OCI-LY3 (cell line): ENCODE measurements at regions not wholly inside any gene's neighbourhood (a gene's known extent, or its start where the extent isn't known, plus 50 kb on each side); places are given as distances from the start of the nearest gene placed in this dataset.

ENCODE experiments used
- EZH2phosphoT487 ChIP-seq: fragments of 200-600 bp; shearing (Covaris generic); IDR thresholded peaks from 2 replicates; pipeline ENCODE4 v1.6.1; 2018; ENCODE audit warnings: antibody characterized with exemption, mixed run types, low read depth
- TF ChIP-seq, protein P1 (sequence below): fragments of 200-600, 300-600 bp; sonication (generic); IDR thresholded peaks from 2 replicates; pipeline ENCODE4 v1.5.1; 2014; ENCODE audit warnings: antibody characterized with exemption, low read length, low read depth

DNA sequence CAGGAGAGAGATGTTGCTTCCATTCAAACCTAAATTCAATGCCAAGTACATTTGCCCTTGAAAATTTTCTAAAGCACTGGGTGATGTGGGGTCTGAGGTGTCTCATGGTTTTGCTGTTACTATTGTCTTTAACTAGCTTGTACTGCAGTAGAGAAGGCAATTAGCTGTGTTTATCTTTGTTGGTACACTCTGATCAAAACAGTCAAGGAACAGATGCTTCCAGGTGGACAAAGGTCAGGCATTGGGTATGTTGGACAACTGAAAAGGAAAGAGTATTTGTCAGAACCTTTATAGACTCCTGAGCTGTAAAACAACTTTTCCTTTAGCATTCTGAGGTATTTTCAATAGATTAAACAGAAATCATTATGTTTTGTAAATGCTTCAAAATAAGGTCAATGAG lies 2228.7 kb upstream of the WWC1 start:
- TF ChIP-seq, protein P1, sequence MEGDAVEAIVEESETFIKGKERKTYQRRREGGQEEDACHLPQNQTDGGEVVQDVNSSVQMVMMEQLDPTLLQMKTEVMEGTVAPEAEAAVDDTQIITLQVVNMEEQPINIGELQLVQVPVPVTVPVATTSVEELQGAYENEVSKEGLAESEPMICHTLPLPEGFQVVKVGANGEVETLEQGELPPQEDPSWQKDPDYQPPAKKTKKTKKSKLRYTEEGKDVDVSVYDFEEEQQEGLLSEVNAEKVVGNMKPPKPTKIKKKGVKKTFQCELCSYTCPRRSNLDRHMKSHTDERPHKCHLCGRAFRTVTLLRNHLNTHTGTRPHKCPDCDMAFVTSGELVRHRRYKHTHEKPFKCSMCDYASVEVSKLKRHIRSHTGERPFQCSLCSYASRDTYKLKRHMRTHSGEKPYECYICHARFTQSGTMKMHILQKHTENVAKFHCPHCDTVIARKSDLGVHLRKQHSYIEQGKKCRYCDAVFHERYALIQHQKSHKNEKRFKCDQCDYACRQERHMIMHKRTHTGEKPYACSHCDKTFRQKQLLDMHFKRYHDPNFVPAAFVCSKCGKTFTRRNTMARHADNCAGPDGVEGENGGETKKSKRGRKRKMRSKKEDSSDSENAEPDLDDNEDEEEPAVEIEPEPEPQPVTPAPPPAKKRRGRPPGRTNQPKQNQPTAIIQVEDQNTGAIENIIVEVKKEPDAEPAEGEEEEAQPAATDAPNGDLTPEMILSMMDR = no peak
- TF ChIP-seq EZH2phosphoT487 = no peak
